GM10248 (cell line): ENCODE measurements at regions not wholly inside any gene's neighbourhood (a gene's known extent, or its start where the extent isn't known, plus 50 kb on each side); places are given as distances from the start of the nearest gene placed in this dataset.

ENCODE experiments used
- CTCF ChIA-PET: fragments of 300-600 bp; sonication (Branson Sonifier 250); formaldehyde crosslinking; extraction: SDS; loops from one replicate; lab custom pipeline; 2021; ENCODE audit warnings: antibody characterized with exemption; lab: Yijun Ruan, JAX
- POLR2A ChIA-PET: fragments of 350-650 bp; sonication (Branson Sonifier 250); formaldehyde crosslinking; extraction: SDS; loops from one replicate; lab custom pipeline; 2020; ENCODE audit warnings: antibody characterized with exemption; lab: Yijun Ruan, JAX
- DNase-seq: peaks from one replicate; pipeline ENCODE4 v3.0.0; 2012; ENCODE audit errors: extremely low spot score
- TF ChIP-seq, protein P1 (sequence below): IDR thresholded peaks from 2 replicates; pipeline ENCODE4 v1.5.1; 2012; ENCODE audit warnings: mild to moderate bottlenecking, low read depth; ENCODE audit errors: extremely low read depth, missing control alignments, control extremely low read depth

DNA sequence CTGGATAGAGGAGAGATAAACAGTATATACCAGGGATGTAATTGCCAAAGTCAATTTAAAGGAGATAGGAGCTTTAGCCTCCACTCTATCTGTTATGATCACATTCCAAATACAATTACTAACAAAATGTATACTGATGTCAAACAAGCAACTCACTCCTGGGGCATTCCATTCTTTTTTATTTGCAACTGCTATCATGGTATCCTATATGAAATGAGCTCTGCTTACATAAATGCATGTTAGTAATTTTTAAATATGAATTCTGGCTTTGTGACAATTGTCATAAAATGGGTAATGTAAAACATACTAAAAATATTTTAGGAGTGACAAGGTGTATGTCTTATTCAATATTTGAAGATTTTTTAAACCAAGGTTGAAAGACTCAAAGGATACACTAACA lies 751.1 kb downstream of the HACE1 start:
- ChIA-PET CTCF (interaction anchor here (1.4 kb wide), 1 partner anchor 9 kb away, joined by 5 read pairs; no protein-coding TSS in a partner anchor), POLR2A (no interaction called here)
- TF ChIP-seq, protein P1, sequence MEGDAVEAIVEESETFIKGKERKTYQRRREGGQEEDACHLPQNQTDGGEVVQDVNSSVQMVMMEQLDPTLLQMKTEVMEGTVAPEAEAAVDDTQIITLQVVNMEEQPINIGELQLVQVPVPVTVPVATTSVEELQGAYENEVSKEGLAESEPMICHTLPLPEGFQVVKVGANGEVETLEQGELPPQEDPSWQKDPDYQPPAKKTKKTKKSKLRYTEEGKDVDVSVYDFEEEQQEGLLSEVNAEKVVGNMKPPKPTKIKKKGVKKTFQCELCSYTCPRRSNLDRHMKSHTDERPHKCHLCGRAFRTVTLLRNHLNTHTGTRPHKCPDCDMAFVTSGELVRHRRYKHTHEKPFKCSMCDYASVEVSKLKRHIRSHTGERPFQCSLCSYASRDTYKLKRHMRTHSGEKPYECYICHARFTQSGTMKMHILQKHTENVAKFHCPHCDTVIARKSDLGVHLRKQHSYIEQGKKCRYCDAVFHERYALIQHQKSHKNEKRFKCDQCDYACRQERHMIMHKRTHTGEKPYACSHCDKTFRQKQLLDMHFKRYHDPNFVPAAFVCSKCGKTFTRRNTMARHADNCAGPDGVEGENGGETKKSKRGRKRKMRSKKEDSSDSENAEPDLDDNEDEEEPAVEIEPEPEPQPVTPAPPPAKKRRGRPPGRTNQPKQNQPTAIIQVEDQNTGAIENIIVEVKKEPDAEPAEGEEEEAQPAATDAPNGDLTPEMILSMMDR, result no peak
- no peak for DNase-seq

DNA sequence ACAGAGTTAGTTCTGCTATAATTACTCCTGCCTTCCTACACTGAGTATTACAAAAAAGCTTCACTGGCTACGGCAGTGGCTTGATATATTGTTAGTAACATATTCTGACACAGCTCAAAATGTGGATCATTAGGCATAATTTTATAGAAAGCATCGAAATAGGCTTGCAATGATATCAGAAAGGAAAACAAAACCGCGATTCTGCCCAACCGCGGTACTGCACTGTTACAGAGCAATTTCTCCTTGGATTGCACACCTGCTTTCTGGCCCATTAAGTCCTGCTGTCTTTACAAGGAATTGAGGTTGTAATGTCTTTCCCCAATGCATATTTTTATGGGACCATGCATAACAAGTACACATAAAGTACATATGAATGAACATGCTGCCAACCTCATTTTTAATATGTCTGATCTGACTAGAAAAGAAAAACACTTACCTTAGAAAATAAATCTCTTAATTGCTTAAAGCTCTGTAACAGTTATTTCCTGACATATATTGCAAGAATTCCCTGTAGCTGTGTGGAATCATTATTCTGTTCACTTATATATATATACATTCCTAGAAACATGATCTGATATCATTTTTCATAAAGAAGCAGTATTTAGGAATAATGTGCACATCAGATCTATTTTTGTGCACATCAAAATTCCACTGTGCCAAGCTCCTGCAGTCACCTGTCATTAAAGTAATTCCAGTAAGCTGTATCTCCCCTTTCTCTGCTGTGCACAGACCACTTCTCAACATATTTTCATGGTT lies 763.9 kb downstream of the HACE1 start:
- TF ChIP-seq, protein P1, result no peak
- POLR2A ChIA-PET, result no interaction called here
- CTCF ChIA-PET, result interaction anchor here (0.8 to 1.6 kb wide), 3 partner anchors 11 to 22 kb away, joined by 3 to 5 read pairs (median 4); no protein-coding TSS in a partner anchor
- DNase-seq, result no peak

GRCh38 chr6:104087765-104088164 lies 772.0 kb downstream of the HACE1 start:
- POLR2A ChIA-PET, result no interaction called here
- TF ChIP-seq, protein P1, result no peak
- no peak for DNase-seq
- CTCF ChIA-PET, result interaction anchor here (1.0 kb wide), 1 partner anchor 25 kb away, joined by 3 read pairs; no protein-coding TSS in a partner anchor

DNA sequence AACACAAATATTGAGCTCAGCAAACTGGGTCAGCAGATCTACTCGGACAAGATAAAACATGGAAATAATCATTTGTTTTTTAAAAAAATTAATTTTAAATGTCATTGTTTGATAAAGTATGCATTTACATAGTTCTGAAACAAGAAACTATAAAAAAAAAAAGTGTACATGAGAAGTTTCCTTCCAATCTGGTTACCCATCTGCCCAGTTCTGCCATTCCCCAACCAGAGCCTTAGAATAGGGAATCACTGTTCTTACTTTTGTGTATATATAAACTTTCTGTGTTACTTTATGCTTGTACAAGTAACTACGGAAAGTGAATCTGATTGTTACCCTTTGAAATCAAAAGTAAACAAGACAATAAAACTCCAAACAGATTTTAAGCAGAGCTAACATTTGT lies 791.4 kb downstream of the HACE1 start:
- ChIA-PET POLR2A (no interaction called here), CTCF (no interaction called here)
- no peak for DNase-seq
- TF ChIP-seq, protein P1, result no peak

- POLR2A ChIA-PET, result no interaction called here
- no peak for DNase-seq
- CTCF ChIA-PET, result no interaction called here
- TF ChIP-seq, protein P1, result no peak
Measured at GRCh38 chr6:104064876-104065275, 794.8 kb downstream of the HACE1 start.

DNA sequence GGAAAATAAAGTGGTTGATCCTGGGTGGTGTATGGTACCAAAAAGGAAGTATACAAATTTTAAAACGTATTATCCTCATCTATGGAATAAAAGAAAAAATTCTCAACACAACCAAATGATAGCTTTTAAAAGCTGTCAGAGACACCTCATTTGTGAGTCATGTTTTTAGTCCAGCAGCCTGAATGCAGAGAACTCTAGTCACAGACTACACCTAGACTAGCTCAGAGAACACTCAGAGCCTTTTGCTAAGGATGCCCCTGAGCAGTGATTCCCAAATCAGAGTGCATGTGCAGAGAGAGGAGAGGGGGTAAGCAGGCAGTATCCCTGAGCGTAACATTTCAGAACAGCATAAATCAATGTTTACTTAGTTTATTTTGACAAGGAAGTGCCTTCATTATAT lies 809.3 kb downstream of the HACE1 start:
- TF ChIP-seq, protein P1, result no peak
- no peak for DNase-seq
- CTCF ChIA-PET, result no interaction called here
- POLR2A ChIA-PET, result no interaction called here

GRCh38 chr6:104046426-104046825 lies 813.3 kb downstream of the HACE1 start:
- ChIA-PET CTCF (interaction anchor here (1.5 kb wide), 1 partner anchor 9 kb away, joined by 4 read pairs; no protein-coding TSS in a partner anchor), POLR2A (no interaction called here)
- no peak for DNase-seq
- TF ChIP-seq, protein P1, result no peak
